ENCODE measurements at regions not wholly inside any gene's neighbourhood (a gene's known extent, or its start where the extent isn't known, plus 50 kb on each side); places are given as distances from the start of the nearest gene placed in this dataset.

DNA sequence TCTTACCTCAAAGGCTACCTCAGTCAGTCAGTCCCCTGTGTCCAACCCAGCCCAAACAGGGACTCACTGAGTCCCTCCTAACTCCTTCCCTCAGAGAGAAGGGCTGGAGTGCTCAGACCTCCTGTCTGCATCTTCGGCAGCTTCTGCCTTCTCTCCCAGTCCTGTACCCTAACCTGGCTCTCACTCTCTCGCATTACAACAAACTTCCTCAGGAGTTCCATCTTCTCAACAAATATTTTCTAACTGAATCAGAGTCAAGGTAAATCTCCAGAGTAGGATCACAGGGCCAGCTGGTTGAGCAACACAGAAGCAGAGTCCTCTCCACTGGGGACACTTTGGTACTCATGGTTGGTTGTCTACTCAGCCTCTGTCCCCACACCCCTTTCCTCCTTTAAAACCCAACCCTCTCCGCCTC is 92.3 kb downstream of the MRPL14 start:
- H3K27me3 ChIP-seq, result no peaks in the 10 kb centered on the region
- no peaks in the 10 kb centered on the region for H3K4me1 ChIP-seq (replicated peaks in 1 of 2)
- no peak for TF ChIP-seq POLR2A (IDR thresholded peaks at IDR 0.05)
- TF ChIP-seq, protein P1, sequence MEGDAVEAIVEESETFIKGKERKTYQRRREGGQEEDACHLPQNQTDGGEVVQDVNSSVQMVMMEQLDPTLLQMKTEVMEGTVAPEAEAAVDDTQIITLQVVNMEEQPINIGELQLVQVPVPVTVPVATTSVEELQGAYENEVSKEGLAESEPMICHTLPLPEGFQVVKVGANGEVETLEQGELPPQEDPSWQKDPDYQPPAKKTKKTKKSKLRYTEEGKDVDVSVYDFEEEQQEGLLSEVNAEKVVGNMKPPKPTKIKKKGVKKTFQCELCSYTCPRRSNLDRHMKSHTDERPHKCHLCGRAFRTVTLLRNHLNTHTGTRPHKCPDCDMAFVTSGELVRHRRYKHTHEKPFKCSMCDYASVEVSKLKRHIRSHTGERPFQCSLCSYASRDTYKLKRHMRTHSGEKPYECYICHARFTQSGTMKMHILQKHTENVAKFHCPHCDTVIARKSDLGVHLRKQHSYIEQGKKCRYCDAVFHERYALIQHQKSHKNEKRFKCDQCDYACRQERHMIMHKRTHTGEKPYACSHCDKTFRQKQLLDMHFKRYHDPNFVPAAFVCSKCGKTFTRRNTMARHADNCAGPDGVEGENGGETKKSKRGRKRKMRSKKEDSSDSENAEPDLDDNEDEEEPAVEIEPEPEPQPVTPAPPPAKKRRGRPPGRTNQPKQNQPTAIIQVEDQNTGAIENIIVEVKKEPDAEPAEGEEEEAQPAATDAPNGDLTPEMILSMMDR (IDR thresholded peaks at IDR 0.05), result no peak
- WGBS, 4 donors, result 92 to 97% (median 95%) methylated on average over 3 of the region's 3 CpGs
- H3K27ac ChIP-seq, result no peak overlapping the region
- intact Hi-C loops (cut with DNase I), result no loop called here
- H3K9me3 ChIP-seq (replicated peaks in 1 of 3), result no peaks in the 10 kb centered on the region
- peak in 1 of 7 donors; percentile 2 for DNase-seq
- no peaks in the 10 kb centered on the region for H3K36me3 ChIP-seq (replicated peaks in 1 of 2)
- no peak overlapping the region for H3K4me3 ChIP-seq

DNA sequence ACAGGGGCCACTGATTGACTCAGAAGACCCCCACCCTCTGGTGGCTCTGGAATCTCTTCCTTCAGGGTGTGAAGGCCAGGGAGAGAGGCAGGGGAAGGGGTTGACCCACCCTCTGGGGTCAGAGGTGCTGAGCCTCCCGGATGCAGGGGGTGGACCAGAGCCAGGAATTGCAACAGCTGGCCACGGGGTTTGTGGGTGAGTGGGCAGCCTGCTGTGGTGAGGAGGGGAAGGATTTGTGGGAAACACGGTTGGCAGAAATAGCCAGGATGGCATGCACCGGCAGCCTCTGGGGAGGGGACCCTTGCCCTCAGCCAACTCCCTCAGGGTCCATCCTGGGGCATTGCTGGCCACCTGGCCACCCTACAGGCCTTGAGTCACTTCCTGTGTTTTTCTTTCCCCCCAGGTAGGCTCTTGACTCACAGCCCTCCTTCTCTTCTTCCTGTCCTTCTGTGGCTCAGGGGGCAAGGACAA is 92.8 kb downstream of the MRPL14 start:
- H3K4me1 ChIP-seq (replicated peaks in 1 of 2), result no peaks in the 10 kb centered on the region
- WGBS, 4 donors, result 19 to 73% (median 60%) methylated on average over 3 to 4 of the region's 4 CpGs
- no peaks in the 10 kb centered on the region for H3K9me3 ChIP-seq (replicated peaks in 1 of 3)

DNA sequence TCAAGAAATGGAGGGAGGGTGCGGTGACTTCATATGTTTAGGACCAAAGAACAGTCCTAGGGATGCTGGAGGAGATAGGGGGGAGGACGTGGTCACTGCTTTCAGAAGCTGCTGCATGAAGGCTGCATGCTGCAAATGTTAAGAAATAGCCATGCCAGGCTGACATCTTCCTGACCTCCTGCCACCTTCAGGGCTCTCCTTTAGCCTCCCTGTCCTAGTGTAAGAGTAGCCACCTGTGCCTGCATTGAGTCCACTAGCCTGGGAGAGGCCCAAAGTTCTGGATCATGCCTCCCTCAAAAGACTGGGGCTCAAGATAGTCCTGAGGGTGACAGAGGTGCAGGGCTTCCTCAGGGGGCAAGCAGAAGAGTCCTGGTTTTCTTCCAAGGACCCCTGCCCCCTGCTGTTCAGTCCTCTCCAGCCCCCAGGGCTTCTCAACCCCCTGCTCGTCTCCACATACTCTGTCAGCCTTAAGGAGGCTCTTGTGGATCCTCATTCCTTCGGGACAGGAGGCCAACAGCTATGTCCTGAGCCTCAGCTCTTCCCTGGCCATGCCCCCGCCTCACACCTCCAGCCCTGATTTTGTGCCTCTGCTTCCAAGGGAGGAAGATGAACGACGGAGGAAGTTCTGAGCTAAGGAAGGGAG is 96.3 kb downstream of the MRPL14 start:
- Histone ChIP-seq H3K4me3 (no peak overlapping the region), H3K36me3 (replicated peaks in 1 of 2) (no peaks in the 10 kb centered on the region), H3K27me3 (no peaks in the 10 kb centered on the region), H3K4me1 (replicated peaks in 1 of 2) (no peaks in the 10 kb centered on the region), H3K27ac (no peak overlapping the region), H3K9me3 (replicated peaks in 1 of 3) (no peaks in the 10 kb centered on the region)
- no peak for TF ChIP-seq POLR2A (IDR thresholded peaks at IDR 0.05)
- TF ChIP-seq, protein P1 (IDR thresholded peaks at IDR 0.05), result no peak
- DNase-seq, result peak in 1 of 7 donors; percentile 1
- intact Hi-C loops (cut with DNase I), result no loop called here
- 81 to 85% (median 83%) methylated on average over 7 of the region's 7 CpGs for WGBS, 4 donors

More for the DNA sequence above, 92.8 kb downstream of the MRPL14 start:
- Histone ChIP-seq H3K36me3 (replicated peaks in 1 of 2) (no peaks in the 10 kb centered on the region), H3K27ac (no peak overlapping the region), H3K27me3 (no peaks in the 10 kb centered on the region), H3K4me3 (no peak overlapping the region)
- peak in 1 of 7 donors; percentile 7 for DNase-seq
- intact Hi-C loops (cut with DNase I), result no loop called here
- TF ChIP-seq, protein P1 (IDR thresholded peaks at IDR 0.05), result no peak
- TF ChIP-seq POLR2A (IDR thresholded peaks at IDR 0.05), result no peak

DNA sequence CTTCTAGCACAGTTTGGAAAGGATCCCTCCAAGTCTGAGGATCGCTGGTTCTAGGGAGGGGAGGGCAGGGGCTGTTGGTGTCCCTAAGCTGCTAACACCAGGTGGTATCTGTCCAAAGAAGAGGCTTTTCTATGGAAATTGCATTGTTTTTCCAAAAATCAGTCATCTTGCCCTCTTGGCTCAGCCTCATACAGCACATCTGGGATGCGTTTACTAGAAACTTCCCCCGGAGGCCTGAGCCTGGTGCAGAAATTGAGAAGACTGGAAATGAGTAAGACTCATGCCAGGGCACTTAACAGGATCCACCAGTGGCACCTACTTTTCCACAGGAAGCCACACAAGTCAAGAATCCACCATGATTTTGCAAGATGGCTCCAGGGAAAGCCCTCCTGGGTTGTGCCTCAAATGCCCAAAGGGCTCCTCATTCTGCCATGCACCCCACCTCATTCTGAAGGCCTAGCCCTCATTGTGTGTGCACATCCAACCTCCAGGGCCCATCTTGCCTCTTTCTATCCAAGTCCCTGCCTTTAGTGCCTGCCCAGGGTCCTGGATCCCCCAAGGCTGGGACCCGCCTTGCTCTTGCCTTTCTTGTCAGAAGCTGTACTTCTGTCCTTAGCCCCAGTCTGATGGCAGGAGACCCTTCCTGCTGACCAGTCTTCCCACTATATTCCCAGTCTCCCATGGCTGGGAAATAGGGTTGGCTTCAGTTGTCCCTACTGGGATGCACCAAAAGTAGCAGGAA is 97.6 kb downstream of the MRPL14 start:
- 82 to 90% (median 89%) methylated on average over 4 of the region's 4 CpGs for WGBS, 4 donors
- intact Hi-C loops (cut with DNase I), result no loop called here
- Histone ChIP-seq H3K27me3 (no peaks in the 10 kb centered on the region), H3K27ac (no peak overlapping the region), H3K4me1 (replicated peaks in 1 of 2) (no peaks in the 10 kb centered on the region), H3K9me3 (replicated peaks in 1 of 3) (no peaks in the 10 kb centered on the region), H3K4me3 (no peak overlapping the region), H3K36me3 (replicated peaks in 1 of 2) (no peaks in the 10 kb centered on the region)
- peak in 1 of 7 donors; percentile 2 for DNase-seq
- no peak for TF ChIP-seq POLR2A (IDR thresholded peaks at IDR 0.05)
- TF ChIP-seq, protein P1 (IDR thresholded peaks at IDR 0.05), result no peak
